Panc1 (cell line): ENCODE measurements at regions not wholly inside any gene's neighbourhood (a gene's known extent, or its start where the extent isn't known, plus 50 kb on each side); places are given as distances from the start of the nearest gene placed in this dataset.

Experiments
- CTCF ChIP-seq: fragments of 450-650 bp; IDR thresholded peaks from 2 replicates; pipeline ENCODE4 v1.5.1; 2017; ENCODE audit warnings: mild to moderate bottlenecking
- POLR2AphosphoS5 ChIP-seq: IDR thresholded peaks from 2 replicates; pipeline ENCODE4 v1.6.1; 2012; ENCODE audit warnings: mild to moderate bottlenecking, low read depth, low read length, moderate library complexity
- REST ChIP-seq, 2 experiments: IDR thresholded peaks; 2 replicates each; pipeline ENCODE4 v1.6.1; 2011 to 2012; ENCODE audit warnings: low read depth in 2 of 2, control low read depth in 1 of 2, low read length in 1 of 2, mild to moderate bottlenecking in 1 of 2, moderate library complexity in 1 of 2; ENCODE audit not compliant: insufficient read depth in 1 of 2
- SIN3A ChIP-seq: IDR thresholded peaks from 2 replicates; pipeline ENCODE4 v1.6.1; 2012; ENCODE audit warnings: low read depth, mild to moderate bottlenecking, low read length, moderate library complexity, borderline replicate concordance; ENCODE audit not compliant: insufficient read depth

DNA sequence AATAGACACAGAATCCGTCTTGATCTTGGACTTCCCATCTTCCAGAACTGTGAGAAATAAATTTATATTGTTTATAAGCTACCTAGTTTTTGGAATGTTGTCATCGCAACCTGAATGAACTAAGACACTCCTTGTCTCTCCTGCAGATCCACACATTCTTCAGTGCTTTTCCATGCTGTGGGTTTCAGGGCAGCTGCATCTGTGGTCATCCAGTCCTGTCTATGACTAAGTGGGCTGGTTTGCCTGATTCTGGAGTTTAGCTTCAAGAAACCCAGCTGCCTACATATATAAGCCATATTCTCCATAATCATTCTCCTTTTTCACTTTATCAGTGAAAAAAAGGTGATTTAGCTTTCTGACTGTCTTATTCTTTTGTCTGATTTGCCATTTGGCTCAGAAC lies 170.3 kb upstream of the KIT start:
- TF ChIP-seq CTCF (no peak), SIN3A (no peak), POLR2AphosphoS5 (no peak), REST (IDR thresholded peaks at IDR 0.05; ENCODE audit: insufficient read depth in 1 of 2, low read depth in 2 of 2, low read length in 1 of 2) (no peak)
